HG02943 (cell line): ENCODE measurements at regions not wholly inside any gene's neighbourhood (a gene's known extent, or its start where the extent isn't known, plus 50 kb on each side); places are given as distances from the start of the nearest gene placed in this dataset.
"Not testable (repeated sequence)": the region's sequence is repeated elsewhere in the genome, so short reads cannot be mapped to it uniquely, and the experiment has no call there.

Source experiments
- ATAC-seq: cut with Tn5 transposase; IDR thresholded peaks from one replicate; pipeline ENCODE4 v1.9.1; 2021; ENCODE audit warnings: mild to moderate bottlenecking, low read depth, moderate library complexity; ENCODE audit not compliant: unreplicated experiment

GRCh38 chr1:60620087-60620486 is 462.3 kb upstream of the NFIA start:
- ATAC-seq, result no peak

DNA sequence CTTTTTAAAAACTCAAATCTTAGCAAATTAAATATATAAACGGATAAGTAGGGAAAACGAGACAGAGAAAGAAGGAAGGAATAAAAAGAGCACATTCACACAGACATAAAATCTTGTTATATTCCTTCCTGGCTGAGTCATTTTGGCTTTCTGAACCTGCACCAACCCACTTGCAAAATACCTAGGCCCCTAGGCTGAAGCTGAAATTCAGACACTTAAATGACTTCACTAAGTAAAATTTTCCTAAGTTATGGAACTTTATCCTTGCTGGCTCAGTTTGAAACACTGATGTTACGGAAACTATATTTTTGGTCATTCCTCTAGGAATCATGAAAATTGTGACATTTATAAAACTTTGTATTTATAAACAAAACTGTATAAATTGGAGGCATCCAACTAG is 462.8 kb upstream of the NFIA start:
- ATAC-seq, result no peak

GRCh38 chr1:60615666-60616065 is 466.7 kb upstream of the NFIA start:
- no peak for ATAC-seq

- no peak for ATAC-seq
These were observed 469.6 kb upstream of the NFIA start for GRCh38 chr1:60612790-60613189.

- ATAC-seq, result not testable (repeated sequence)
These were observed 475.4 kb upstream of the NFIA start for GRCh38 chr1:60606921-60607320.

GRCh38 chr1:60600532-60600931 is 481.8 kb upstream of the NFIA start:
- no peak for ATAC-seq

DNA sequence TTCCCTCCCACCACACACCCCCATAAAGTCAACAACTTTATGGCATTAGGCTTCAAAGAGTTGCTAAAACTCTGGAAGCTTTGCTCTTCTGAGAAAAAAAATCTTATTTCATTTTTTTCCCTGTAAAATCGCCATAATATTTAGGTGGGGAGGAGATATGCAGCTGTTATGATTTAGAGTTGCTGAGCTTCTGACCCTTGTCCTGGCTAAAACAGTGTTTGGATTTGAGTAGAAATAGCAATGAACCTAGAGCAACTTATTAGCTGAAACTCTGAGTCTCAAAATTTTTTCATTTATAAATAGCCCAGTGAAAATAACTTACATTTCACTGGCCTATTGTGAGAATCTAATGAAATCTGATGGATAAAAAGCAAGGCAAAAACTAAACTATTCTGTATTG is 482.8 kb upstream of the NFIA start:
- ATAC-seq, result no peak

- no peak for ATAC-seq
These were observed 484.1 kb upstream of the NFIA start for GRCh38 chr1:60598041-60598910.

- no peak for ATAC-seq
These were observed 485.3 kb upstream of the NFIA start for GRCh38 chr1:60596791-60597750.

- ATAC-seq, result no peak
These were observed 490.8 kb upstream of the NFIA start for GRCh38 chr1:60591583-60591982.

DNA sequence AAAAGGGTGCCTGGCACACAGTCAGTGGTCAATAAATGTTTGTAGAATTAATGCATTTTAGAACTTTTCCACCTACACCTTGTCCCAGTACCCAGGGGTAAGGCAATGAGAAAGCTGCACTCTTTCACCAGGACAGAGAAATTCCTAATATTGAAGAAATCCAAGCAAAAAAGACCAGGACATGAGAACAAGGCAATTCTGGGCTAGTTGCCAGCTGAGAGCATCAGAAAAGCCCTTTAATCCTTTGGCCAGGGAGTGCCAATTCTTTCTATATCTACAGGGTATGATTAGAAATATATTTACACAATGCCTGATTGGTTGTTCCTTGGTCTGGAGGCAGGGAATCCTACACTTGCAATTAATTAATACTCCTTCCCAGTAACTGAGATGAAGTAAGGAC is 492.4 kb upstream of the NFIA start:
- no peak for ATAC-seq

- ATAC-seq, result no peak
These were observed 493.2 kb upstream of the NFIA start for GRCh38 chr1:60589046-60589748.

GRCh38 chr1:60584371-60584770 is 498.0 kb upstream of the NFIA start:
- ATAC-seq, result no peak

- no peak for ATAC-seq
These were observed 498.7 kb upstream of the NFIA start for GRCh38 chr1:60583696-60584095.

DNA sequence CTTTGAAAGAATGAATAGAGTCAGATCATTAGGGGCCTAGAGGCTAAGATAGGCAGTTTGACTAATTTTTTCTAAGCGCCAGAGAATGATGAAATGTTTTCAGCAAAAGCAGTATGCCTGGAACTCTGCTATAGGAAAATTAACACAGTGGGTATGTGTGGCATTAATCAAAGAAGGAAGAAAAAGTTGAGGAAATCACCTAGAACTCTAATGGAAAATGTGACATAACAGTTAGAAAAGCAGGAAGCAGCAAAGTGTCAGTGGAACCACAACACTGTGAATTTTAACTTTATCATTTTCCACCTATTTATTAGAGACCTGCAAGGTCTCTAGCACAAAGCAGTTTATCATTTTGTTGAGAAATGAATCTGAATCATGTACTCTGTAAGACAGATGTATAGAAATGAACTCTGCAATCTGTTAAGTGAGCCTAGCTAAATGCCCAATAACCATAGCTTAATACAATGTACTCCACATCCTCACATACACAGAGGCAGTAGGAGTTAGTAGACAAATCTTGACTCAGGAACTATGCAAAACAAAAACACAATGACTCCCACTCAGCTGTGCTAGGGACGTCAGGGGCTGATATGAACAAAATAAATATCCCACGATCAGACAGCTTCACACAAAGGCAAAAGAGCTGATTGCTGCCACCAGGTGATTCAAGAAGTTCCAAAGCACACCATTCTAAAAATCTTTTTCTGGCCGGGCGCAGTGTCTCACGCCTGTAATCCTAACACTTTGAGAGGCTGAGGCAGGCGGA is 500.7 kb upstream of the NFIA start:
- no peak for ATAC-seq

DNA sequence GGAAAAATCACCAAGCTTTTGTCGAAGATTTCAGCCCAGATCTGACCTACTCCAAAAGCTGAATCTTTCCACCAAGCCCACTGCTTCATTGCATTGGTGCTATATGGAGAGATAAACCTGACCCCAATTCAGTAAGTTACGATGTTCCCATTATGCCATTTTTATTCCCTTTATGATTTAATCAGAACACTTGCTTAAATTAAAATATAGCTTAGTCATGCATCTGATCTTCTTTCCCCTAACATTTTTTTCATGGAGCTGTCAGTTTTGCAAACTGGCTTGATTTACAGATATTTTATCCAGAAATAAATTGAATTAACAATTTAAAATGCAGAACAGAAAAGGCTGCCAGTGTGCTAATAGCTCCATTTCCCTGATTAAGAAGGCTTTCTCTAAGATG is 503.5 kb upstream of the C1orf87 start:
- no peak for ATAC-seq

GRCh38 chr1:60575326-60575977 is 501.9 kb upstream of the C1orf87 start:
- no peak for ATAC-seq

DNA sequence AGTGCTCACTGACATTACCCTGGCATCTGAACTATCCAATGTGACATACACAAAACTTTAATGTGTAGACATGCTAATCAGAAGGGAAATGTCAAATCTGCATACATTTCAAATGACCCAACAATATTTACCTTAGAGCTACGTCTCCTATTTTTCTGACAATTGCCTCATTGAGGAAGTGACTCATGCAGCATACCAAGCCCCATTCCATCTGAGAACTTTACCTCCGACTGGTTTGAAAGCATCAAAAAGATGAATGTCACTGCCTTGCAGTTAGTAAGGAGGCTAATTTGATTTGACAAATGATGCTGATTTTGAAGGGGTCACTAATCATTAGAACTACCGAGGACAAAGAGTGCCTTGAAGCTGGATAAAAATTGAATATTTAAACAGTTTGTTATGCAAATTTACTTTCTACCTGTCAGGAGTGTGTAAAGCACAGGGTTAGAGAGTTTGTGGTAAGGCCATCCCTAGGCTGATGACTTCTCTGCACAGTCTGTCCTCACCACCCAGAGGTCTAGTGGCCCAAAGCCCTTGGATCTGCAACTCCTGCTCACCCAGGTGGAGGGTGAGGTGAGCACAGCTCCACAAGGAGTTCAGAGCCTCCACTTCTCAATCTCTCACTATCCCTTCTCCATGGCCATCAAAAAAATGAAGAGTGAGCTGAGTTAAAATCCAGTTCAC is 500.3 kb upstream of the C1orf87 start:
- no peak for ATAC-seq

DNA sequence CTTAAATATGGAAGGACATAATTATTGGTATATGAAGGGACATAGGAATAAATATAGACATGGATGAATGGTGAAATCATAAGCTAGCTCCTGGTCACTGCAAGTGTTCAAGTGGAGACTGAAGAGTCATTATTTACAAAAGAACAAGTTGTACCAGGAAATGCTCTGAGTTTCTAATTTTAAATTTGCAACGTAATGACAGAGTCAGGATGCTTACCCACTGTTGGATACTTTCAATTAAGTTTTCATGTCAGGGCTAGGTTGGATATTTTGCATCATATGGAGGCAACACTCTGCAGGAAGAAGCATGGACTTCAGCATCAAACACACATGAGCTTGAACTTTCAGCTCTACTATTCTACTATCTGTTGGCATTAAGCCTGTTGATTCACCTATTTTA is 499.6 kb upstream of the C1orf87 start:
- ATAC-seq, result no peak
